ENCODE measurements at regions not wholly inside any gene's neighbourhood (a gene's known extent, or its start where the extent isn't known, plus 50 kb on each side); places are given as distances from the start of the nearest gene placed in this dataset.

GRCh38 chr9:115327436-115328122, 209.6 kb upstream of the TNC start:
- in situ Hi-C loops (cut with MboI; ENCODE audit: low pct_unique_long_range_greater_than_20kb, low sequenced_read_pairs, unreplicated experiment): no loop called here
- no peak for TF ChIP-seq CTCF (IDR thresholded peaks at IDR 0.05; ENCODE audit: extremely low read depth, insufficient read depth, missing control alignments)
- no peak for DNase-seq (ENCODE audit: low spot score)

- in situ Hi-C loops (cut with MboI; ENCODE audit: low pct_unique_long_range_greater_than_20kb, low sequenced_read_pairs, unreplicated experiment): no loop called here
- TF ChIP-seq CTCF (IDR thresholded peaks at IDR 0.05; ENCODE audit: extremely low read depth, insufficient read depth, missing control alignments): no peak
- DNase-seq (ENCODE audit: low spot score): no peak
Measured at GRCh38 chr9:115328228-115328627, 210.3 kb upstream of the TNC start.

GRCh38 chr9:115328677-115329076, 210.7 kb upstream of the TNC start:
- no peak for DNase-seq (ENCODE audit: low spot score)
- in situ Hi-C loops (cut with MboI; ENCODE audit: low pct_unique_long_range_greater_than_20kb, low sequenced_read_pairs, unreplicated experiment): no loop called here
- TF ChIP-seq CTCF (IDR thresholded peaks at IDR 0.05; ENCODE audit: extremely low read depth, insufficient read depth, missing control alignments): no peak

GRCh38 chr9:115333277-115334070, 215.5 kb upstream of the TNC start:
- DNase-seq (ENCODE audit: low spot score): no peak
- TF ChIP-seq CTCF (IDR thresholded peaks at IDR 0.05; ENCODE audit: extremely low read depth, insufficient read depth, missing control alignments): no peak
- in situ Hi-C loops (cut with MboI; ENCODE audit: low pct_unique_long_range_greater_than_20kb, low sequenced_read_pairs, unreplicated experiment): no loop called here

DNA sequence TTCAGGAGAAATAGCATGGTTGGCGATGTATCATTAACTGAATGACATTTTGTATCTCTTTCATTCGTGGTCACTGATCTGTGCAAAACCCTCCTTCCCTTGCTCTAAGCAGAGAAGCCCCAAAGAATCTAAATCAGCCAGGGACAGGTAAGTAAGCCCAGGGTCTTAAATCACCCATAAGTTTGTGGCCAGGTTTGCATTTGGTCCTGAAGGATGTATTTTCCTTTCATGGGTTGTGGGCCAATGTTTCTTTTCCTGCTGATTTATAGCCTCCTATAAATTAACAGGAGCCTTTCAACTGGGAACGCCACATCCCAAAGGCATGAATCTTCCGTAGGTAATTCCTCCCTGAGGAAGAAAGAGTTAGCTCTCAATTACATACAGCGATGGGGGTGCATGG, 217.5 kb upstream of the TNC start:
- in situ Hi-C loops (cut with MboI; ENCODE audit: low pct_unique_long_range_greater_than_20kb, low sequenced_read_pairs, unreplicated experiment): no loop called here
- TF ChIP-seq CTCF (IDR thresholded peaks at IDR 0.05; ENCODE audit: extremely low read depth, insufficient read depth, missing control alignments): no peak
- no peak for DNase-seq (ENCODE audit: low spot score)

- in situ Hi-C loops (cut with MboI; ENCODE audit: low pct_unique_long_range_greater_than_20kb, low sequenced_read_pairs, unreplicated experiment): no loop called here
- no peak for DNase-seq (ENCODE audit: low spot score)
- no peak for TF ChIP-seq CTCF (IDR thresholded peaks at IDR 0.05; ENCODE audit: extremely low read depth, insufficient read depth, missing control alignments)
Measured at GRCh38 chr9:115340314-115340713, 222.4 kb upstream of the TNC start.
